OCI-LY7 (cell line): ENCODE measurements at regions not wholly inside any gene's neighbourhood (a gene's known extent, or its start where the extent isn't known, plus 50 kb on each side); places are given as distances from the start of the nearest gene placed in this dataset.

Experiments used
- EZH2phosphoT487 ChIP-seq: fragments of 200-600 bp; sonication (generic); IDR thresholded peaks from 2 replicates; pipeline ENCODE4 v1.6.1; 2018; ENCODE audit warnings: low read depth, borderline replicate concordance, mild to moderate bottlenecking, mixed run types, antibody characterized with exemption, low read length, moderate library complexity, mixed read lengths
- TF ChIP-seq, protein P1 (sequence below): fragments of 200-600 bp; sonication (generic); conservative IDR thresholded peaks from 2 replicates; pipeline ENCODE4 v1.5.1; 2014; ENCODE audit warnings: mild to moderate bottlenecking, antibody characterized with exemption, low read length, moderate library complexity, mixed read lengths

DNA sequence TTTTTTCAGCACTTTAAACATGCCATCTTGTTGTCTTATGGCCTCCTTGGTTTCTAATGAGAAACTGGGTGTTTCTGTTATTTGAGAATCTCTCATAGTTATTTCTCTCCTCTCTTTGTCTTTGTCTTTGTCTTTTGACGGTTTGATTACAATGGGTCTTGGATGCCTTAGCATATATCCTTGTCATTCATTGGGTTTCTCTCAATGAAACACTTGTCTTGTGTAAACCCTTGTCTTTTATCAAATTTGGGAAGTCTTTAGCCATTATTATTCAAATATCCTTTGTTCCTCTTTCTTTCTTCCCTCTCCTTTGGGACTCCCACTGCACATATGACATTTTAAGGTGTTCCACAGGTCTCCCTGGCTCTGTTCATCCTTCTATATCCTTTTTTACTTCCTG is 373.5 kb upstream of the TBX3 start:
- TF ChIP-seq, protein P1, sequence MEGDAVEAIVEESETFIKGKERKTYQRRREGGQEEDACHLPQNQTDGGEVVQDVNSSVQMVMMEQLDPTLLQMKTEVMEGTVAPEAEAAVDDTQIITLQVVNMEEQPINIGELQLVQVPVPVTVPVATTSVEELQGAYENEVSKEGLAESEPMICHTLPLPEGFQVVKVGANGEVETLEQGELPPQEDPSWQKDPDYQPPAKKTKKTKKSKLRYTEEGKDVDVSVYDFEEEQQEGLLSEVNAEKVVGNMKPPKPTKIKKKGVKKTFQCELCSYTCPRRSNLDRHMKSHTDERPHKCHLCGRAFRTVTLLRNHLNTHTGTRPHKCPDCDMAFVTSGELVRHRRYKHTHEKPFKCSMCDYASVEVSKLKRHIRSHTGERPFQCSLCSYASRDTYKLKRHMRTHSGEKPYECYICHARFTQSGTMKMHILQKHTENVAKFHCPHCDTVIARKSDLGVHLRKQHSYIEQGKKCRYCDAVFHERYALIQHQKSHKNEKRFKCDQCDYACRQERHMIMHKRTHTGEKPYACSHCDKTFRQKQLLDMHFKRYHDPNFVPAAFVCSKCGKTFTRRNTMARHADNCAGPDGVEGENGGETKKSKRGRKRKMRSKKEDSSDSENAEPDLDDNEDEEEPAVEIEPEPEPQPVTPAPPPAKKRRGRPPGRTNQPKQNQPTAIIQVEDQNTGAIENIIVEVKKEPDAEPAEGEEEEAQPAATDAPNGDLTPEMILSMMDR = no peak
- no peak for TF ChIP-seq EZH2phosphoT487
